Lung (tissue), 11 donors: ENCODE measurements at regions not wholly inside any gene's neighbourhood (a gene's known extent, or its start where the extent isn't known, plus 50 kb on each side); places are given as distances from the start of the nearest gene placed in this dataset.

Source experiments
- ATAC-seq: fragments of 200-7000 bp; cut with Tn5 transposase; one replicate; pipeline ENCODE4 v1.9.1; 2020; ENCODE audit warnings: moderate number of reproducible peaks; ENCODE audit not compliant: insufficient read depth, low FRiP score
- DNase-seq, 3 donors: peaks; one replicate each; pipeline ENCODE4 v3.0.0-alpha.2; 2013 to 2017
- H3K27ac ChIP-seq, 2 donors: one replicate each; pipeline ENCODE4 v1.5.1; 2013; ENCODE audit warnings: mild to moderate bottlenecking in 2 of 2, moderate library complexity in 2 of 2, control low read depth in 1 of 2, inconsistent platforms in 1 of 2, low read depth in 1 of 2, low read length in 1 of 2
- H3K27me3 ChIP-seq, 3 donors: one replicate each; pipeline ENCODE4 v1.5.1; 2013; ENCODE audit warnings: low read length in 2 of 3; ENCODE audit not compliant: control insufficient read depth in 3 of 3, insufficient read depth in 3 of 3
- H3K36me3 ChIP-seq, 4 donors: one replicate each; pipeline ENCODE4 v1.5.1; 2013; ENCODE audit warnings: low read length in 4 of 4, mild to moderate bottlenecking in 1 of 4, moderate library complexity in 1 of 4; ENCODE audit not compliant: control insufficient read depth in 4 of 4, insufficient read depth in 4 of 4
- H3K4me1 ChIP-seq, 5 donors: one replicate each; pipeline ENCODE4 v1.5.1; 2013; ENCODE audit warnings: low read length in 5 of 5, mild to moderate bottlenecking in 2 of 5, moderate library complexity in 1 of 5; ENCODE audit not compliant: control insufficient read depth in 5 of 5, insufficient read depth in 5 of 5
- H3K4me3 ChIP-seq: one replicate; pipeline ENCODE4 v1.5.1; 2013; ENCODE audit warnings: mild to moderate bottlenecking, control low read depth, moderate library complexity
- H3K9ac ChIP-seq, 2 donors: one replicate each; pipeline ENCODE4 v1.5.1; 2013; ENCODE audit warnings: low read length in 2 of 2, control low read depth in 1 of 2; ENCODE audit not compliant: insufficient read depth in 1 of 2
- H3K9me3 ChIP-seq, 4 donors: one replicate each; pipeline ENCODE4 v1.5.1; 2013; ENCODE audit warnings: low read length in 3 of 4, mild to moderate bottlenecking in 1 of 4, moderate library complexity in 1 of 4; ENCODE audit not compliant: control insufficient read depth in 4 of 4, insufficient read depth in 3 of 4
- WGBS, 2 donors: extraction: QIAGEN DNeasy Blood & Tissue Kit; methylation state at CpG; one replicate each; pipeline ENCODE4 v1.1.7; 2013; 5-methylcytosine and 5-hydroxymethylcytosine counted together
- TF ChIP-seq, protein P1 (sequence below): IDR thresholded peaks from 2 replicates; pipeline ENCODE4 v1.5.1; 2012; ENCODE audit warnings: mild to moderate bottlenecking; ENCODE audit errors: control extremely low read depth, extremely low read depth
- donor health status: control.
- donor health status: control.
- donor health status: Bipolar disorder and iron deficiency.
- donor health status: healthy.
- donor health status: DM: yes; HTN: yes; CAD: no.

DNA sequence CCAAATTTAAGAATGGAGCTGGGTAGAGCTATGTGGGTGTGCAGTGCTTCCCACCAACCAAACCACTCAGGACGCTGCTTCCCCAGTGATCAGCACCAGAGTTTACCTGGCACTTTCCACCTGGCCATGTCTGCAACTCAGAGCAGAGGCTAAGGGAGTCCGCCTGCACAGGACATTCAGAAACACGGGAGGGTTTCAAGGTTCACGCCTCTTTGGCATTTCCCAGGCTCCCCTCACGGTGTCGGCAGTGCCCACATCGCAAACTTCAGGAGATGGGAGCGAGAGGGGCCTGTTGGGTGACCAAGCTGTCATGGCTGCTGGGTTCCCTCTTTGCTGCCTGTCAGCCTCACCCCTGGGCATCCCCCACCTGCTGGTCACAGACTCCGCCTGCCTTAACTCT, 161.5 kb downstream of the NXNL2 start:
- DNase-seq (no peak), ATAC-seq (no peak)
- Histone ChIP-seq H3K27me3 (no peaks in the 10 kb centered on the region), H3K9ac (no peak overlapping the region), H3K36me3 (no peaks in the 10 kb centered on the region), H3K27ac (no peak overlapping the region), H3K4me1 (peaks cover 0 to 18% (median 5%) of the 10 kb centered on the region in 5 donors), H3K4me3 (no peak overlapping the region), H3K9me3 (peaks cover 0 to 5% (median 4%) of the 10 kb centered on the region in 4 donors)
- TF ChIP-seq, protein P1, sequence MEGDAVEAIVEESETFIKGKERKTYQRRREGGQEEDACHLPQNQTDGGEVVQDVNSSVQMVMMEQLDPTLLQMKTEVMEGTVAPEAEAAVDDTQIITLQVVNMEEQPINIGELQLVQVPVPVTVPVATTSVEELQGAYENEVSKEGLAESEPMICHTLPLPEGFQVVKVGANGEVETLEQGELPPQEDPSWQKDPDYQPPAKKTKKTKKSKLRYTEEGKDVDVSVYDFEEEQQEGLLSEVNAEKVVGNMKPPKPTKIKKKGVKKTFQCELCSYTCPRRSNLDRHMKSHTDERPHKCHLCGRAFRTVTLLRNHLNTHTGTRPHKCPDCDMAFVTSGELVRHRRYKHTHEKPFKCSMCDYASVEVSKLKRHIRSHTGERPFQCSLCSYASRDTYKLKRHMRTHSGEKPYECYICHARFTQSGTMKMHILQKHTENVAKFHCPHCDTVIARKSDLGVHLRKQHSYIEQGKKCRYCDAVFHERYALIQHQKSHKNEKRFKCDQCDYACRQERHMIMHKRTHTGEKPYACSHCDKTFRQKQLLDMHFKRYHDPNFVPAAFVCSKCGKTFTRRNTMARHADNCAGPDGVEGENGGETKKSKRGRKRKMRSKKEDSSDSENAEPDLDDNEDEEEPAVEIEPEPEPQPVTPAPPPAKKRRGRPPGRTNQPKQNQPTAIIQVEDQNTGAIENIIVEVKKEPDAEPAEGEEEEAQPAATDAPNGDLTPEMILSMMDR = no peak
- 92 to 95% methylated on average over 9 of the region's 9 CpGs for WGBS, 2 donors

DNA sequence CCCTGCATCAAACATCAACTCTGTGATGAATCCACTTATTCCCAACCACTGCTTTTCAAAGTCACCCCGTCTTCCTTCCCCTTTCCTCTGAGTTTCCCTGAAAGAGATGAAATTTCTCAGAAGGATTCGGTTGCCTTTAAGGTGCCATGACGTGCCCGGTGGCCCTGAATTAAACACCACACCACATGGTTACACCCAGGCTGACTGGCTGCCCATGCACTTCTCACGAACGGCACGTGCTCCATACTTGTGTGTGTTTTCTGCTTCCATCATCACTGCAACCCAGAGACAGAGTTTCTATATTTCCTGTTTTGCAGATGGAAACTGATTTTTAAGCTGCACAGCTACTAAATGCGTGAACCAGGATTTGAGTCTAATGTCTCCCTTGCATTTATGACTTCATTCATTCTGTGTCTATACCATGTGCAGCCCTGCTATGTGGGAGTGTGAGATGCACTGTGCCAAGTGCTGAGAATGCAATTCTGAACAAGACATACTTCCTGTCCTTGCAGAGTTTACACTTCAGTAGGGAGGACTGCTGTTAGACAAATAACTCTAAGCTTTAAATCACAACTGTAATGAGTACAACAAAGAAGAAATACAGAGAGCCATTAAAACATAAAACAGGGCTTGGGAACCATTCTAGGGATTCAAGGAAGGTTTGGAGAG, 162.9 kb downstream of the NXNL2 start:
- DNase-seq (peak; percentile 58 to 91 (median 82)), ATAC-seq (no peak)
- WGBS, 2 donors = 67 to 74% methylated on average over 8 of the region's 8 CpGs
- H3K27me3 ChIP-seq = no peaks in the 10 kb centered on the region
- H3K4me3 ChIP-seq = no peak overlapping the region
- peaks cover 0 to 18% (median 2%) of the 10 kb centered on the region in 5 donors for H3K4me1 ChIP-seq
- no peak overlapping the region for H3K9ac ChIP-seq
- no peak overlapping the region for H3K27ac ChIP-seq
- H3K36me3 ChIP-seq = no peaks in the 10 kb centered on the region
- TF ChIP-seq, protein P1 = no peak
- H3K9me3 ChIP-seq = peaks cover 0 to 5% (median 4%) of the 10 kb centered on the region in 4 donors

DNA sequence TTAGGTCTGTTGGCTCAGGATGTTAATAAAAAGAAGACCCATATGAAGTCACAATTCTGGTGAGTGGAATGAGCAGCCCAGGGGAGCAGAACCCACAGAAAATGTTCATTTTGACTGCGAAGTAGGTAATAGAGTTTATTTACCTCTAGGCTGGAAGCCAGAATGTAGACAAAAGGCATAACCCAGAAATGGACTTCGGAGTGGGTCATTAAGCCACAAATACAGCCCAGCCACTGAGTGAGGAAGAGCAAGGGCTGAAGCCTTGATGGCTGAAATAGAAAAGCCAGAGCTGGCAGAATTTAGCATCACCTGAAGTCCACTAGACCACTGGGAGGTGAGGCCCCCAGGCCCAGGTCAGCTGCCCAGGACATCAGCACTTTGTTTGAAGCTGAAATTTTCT, 168.0 kb downstream of the NXNL2 start:
- no peaks in the 10 kb centered on the region for H3K27me3 ChIP-seq
- 81 to 90% methylated on average over 2 of the region's 2 CpGs for WGBS, 2 donors
- TF ChIP-seq, protein P1 = no peak
- no peak for ATAC-seq
- no peaks in the 10 kb centered on the region for H3K36me3 ChIP-seq
- no peak overlapping the region for H3K4me3 ChIP-seq
- peaks cover 0 to 5% (median 0%) of the 10 kb centered on the region in 5 donors for H3K4me1 ChIP-seq
- DNase-seq = no peak
- H3K9me3 ChIP-seq = peaks cover 0 to 3% (median 2%) of the 10 kb centered on the region in 4 donors
- H3K27ac ChIP-seq = no peak overlapping the region
- H3K9ac ChIP-seq = no peak overlapping the region
